HG02763 (cell line): ENCODE measurements at regions not wholly inside any gene's neighbourhood (a gene's known extent, or its start where the extent isn't known, plus 50 kb on each side); places are given as distances from the start of the nearest gene placed in this dataset.

ENCODE experiments used
- ATAC-seq: cut with Tn5 transposase; IDR thresholded peaks from one replicate; pipeline ENCODE4 v1.9.1; 2021; ENCODE audit warnings: mild to moderate bottlenecking, moderate library complexity; ENCODE audit not compliant: unreplicated experiment

- ATAC-seq: no peak
Observed at GRCh38 chr21:17414766-17415165, 98.1 kb upstream of the CXADR start.

- ATAC-seq: no peak
Observed at GRCh38 chr21:17416139-17416538, 96.7 kb upstream of the CXADR start.

GRCh38 chr21:17422931-17423330 lies 89.9 kb upstream of the CXADR start:
- ATAC-seq: no peak

- no peak for ATAC-seq
Observed at GRCh38 chr21:17427157-17427556, 85.7 kb upstream of the CXADR start.

- ATAC-seq: peak; percentile 95
Observed at GRCh38 chr21:17427831-17428483, 84.9 kb upstream of the CXADR start.

GRCh38 chr21:17428484-17428869 lies 84.4 kb upstream of the CXADR start:
- ATAC-seq: peak; percentile 76

- no peak for ATAC-seq
Observed at GRCh38 chr21:17428980-17429379, 83.9 kb upstream of the CXADR start.

- no peak for ATAC-seq
Observed at GRCh38 chr21:17429936-17430335, 82.9 kb upstream of the CXADR start.

GRCh38 chr21:17432732-17433057 lies 80.1 kb upstream of the CXADR start:
- ATAC-seq: no peak

GRCh38 chr21:17433730-17434129 lies 79.1 kb upstream of the CXADR start:
- ATAC-seq: no peak

- no peak for ATAC-seq
Observed at GRCh38 chr21:17435565-17436543, 77.0 kb upstream of the CXADR start.

- ATAC-seq: no peak
Observed at GRCh38 chr21:17436626-17437111, 76.2 kb upstream of the CXADR start.

- ATAC-seq: no peak
Observed at GRCh38 chr21:17438635-17439034, 74.2 kb upstream of the CXADR start.

GRCh38 chr21:17440969-17441368 lies 71.9 kb upstream of the CXADR start:
- no peak for ATAC-seq

GRCh38 chr21:17441370-17441769 lies 71.5 kb upstream of the CXADR start:
- ATAC-seq: no peak

- no peak for ATAC-seq
Observed at GRCh38 chr21:17442165-17442564, 70.7 kb upstream of the CXADR start.

GRCh38 chr21:17444828-17445227 lies 68.0 kb upstream of the CXADR start:
- no peak for ATAC-seq

GRCh38 chr21:17446737-17447136 lies 66.1 kb upstream of the CXADR start:
- ATAC-seq: no peak

GRCh38 chr21:17449701-17450100 lies 63.1 kb upstream of the CXADR start:
- ATAC-seq: no peak

GRCh38 chr21:17451364-17451891 lies 61.4 kb upstream of the CXADR start:
- no peak for ATAC-seq

- ATAC-seq: peak; percentile 42
Observed at GRCh38 chr21:17454315-17455027, 58.4 kb upstream of the CXADR start.
